ENCODE measurements at regions not wholly inside any gene's neighbourhood (a gene's known extent, or its start where the extent isn't known, plus 50 kb on each side); places are given as distances from the start of the nearest gene placed in this dataset.

GRCh38 chr10:24008164-24009091 is 200.5 kb upstream of the KIAA1217 start:
- Histone ChIP-seq H3K27me3 (no peaks in the 10 kb centered on the region), H3K27ac (no peak overlapping the region), H3K4me1 (peaks cover 10% of the 10 kb centered on the region), H3K36me3 (no peaks in the 10 kb centered on the region), H3K9me3 (no peaks in the 10 kb centered on the region), H3K4me3 (no peak overlapping the region)
- no peak for TF ChIP-seq EP300 (IDR thresholded peaks at IDR 0.05)
- no peak for TF ChIP-seq POLR2AphosphoS5 (IDR thresholded peaks at IDR 0.05)
- TF ChIP-seq POLR2A (IDR thresholded peaks at IDR 0.05) = no peak
- no peak for TF ChIP-seq CTCF (IDR thresholded peaks at IDR 0.05)
- DNase-seq (ENCODE audit: low spot score in 2 of 2) = no peak
- WGBS = 35% methylated on average over 13 of the region's 13 CpGs

DNA sequence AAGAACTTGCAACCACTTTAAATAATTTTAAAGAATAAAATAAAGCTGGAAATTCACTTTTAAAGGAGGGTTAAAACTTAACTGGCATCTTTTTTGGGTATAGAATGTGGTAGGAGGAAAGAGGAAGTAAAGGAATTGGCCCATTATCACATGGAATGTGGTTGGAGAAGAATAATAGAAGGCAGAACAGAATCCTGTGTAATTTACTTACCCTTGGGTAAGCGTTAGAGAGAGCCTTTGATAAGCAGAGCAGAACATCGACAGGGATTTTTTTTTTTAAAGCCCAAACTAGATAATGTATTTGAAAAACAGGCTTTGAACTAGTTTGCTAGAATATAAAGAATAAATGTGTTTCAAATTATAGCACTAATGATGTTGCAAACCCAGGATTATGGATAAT is 199.8 kb upstream of the KIAA1217 start:
- H3K4me3 ChIP-seq = no peak overlapping the region
- WGBS = 46% methylated on average over 2 of the region's 2 CpGs
- no peaks in the 10 kb centered on the region for H3K9me3 ChIP-seq
- no peak overlapping the region for H3K27ac ChIP-seq
- no peaks in the 10 kb centered on the region for H3K27me3 ChIP-seq
- H3K36me3 ChIP-seq = no peaks in the 10 kb centered on the region
- TF ChIP-seq POLR2A (IDR thresholded peaks at IDR 0.05) (no peak), EP300 (IDR thresholded peaks at IDR 0.05) (no peak), CTCF (IDR thresholded peaks at IDR 0.05) (no peak), POLR2AphosphoS5 (IDR thresholded peaks at IDR 0.05) (no peak)
- H3K4me1 ChIP-seq = peaks cover 10% of the 10 kb centered on the region
- DNase-seq (ENCODE audit: low spot score in 2 of 2) = no peak

GRCh38 chr10:24009736-24010135 is 199.2 kb upstream of the KIAA1217 start:
- H3K27ac ChIP-seq = no peak overlapping the region
- peaks cover 10% of the 10 kb centered on the region for H3K4me1 ChIP-seq
- no peak for DNase-seq (ENCODE audit: low spot score in 2 of 2)
- 100% methylated on average over 1 of the region's 1 CpG for WGBS
- H3K4me3 ChIP-seq = no peak overlapping the region
- no peaks in the 10 kb centered on the region for H3K36me3 ChIP-seq
- H3K9me3 ChIP-seq = no peaks in the 10 kb centered on the region
- TF ChIP-seq EP300 (IDR thresholded peaks at IDR 0.05) = no peak
- TF ChIP-seq POLR2AphosphoS5 (IDR thresholded peaks at IDR 0.05) = no peak
- TF ChIP-seq CTCF (IDR thresholded peaks at IDR 0.05) = no peak
- H3K27me3 ChIP-seq = no peaks in the 10 kb centered on the region

DNA sequence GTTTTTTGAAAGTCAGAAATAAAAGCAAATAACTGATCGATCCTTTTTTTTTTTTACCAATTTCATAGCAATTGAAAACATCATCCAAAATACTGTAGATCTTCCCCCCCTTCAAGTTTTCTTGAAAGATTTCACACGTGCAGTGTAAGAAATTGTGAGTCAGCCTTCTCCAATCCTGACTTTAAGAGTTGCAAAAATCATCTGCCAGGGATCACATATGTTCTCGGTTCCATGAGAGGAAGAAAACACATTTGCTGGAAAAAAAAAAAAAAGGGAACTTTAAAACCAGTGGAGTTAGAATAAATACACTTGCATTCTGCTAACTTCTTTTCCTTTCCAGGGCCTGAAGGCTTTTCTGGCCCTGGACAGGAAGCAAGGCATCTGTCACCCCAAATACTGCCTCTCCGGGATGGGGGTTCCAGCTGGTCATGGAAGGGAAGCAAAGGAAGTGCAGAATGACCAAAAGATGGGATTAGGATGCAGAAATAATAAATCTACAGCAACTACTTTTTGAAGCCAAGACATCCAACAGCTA is 198.4 kb upstream of the KIAA1217 start:
- no peak for DNase-seq (ENCODE audit: low spot score in 2 of 2)
- TF ChIP-seq POLR2AphosphoS5 (IDR thresholded peaks at IDR 0.05) (no peak), CTCF (IDR thresholded peaks at IDR 0.05) (no peak), POLR2A (IDR thresholded peaks at IDR 0.05) (no peak), EP300 (IDR thresholded peaks at IDR 0.05) (no peak)
- Histone ChIP-seq H3K4me3 (no peak overlapping the region), H3K27ac (no peak overlapping the region), H3K27me3 (no peaks in the 10 kb centered on the region), H3K4me1 (peaks cover 10% of the 10 kb centered on the region), H3K36me3 (no peaks in the 10 kb centered on the region), H3K9me3 (no peaks in the 10 kb centered on the region)
- 54% methylated on average over 4 of the region's 4 CpGs for WGBS

DNA sequence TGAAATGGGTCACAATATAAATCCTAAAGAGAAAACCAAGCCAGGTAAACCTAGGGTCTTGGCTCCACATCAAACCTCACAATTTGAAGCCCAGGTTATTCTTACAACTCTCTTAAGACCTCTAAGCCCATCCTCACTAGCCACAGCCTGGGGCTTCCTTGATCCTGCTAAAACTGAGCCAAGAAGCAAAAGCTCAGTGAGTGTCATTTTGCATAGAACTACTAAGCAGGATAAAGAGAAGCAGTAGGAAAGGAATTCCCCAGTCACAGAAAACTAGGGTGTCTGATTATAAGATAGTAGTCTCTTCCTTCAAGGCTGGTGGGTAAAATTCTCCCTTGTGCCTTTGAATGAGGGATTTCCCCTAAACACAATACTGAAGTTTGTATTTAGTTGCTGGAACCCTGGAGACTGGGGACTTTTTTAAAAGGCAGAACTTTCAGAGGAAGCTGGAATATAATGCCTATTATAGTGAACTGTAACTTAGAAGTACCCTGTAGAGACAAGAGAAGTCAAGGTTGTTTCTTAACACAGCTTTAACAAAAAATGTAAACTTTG is 196.6 kb upstream of the KIAA1217 start:
- Histone ChIP-seq H3K4me3 (no peak overlapping the region), H3K9me3 (no peaks in the 10 kb centered on the region), H3K4me1 (peaks cover 10% of the 10 kb centered on the region), H3K27me3 (no peaks in the 10 kb centered on the region), H3K36me3 (no peaks in the 10 kb centered on the region), H3K27ac (no peak overlapping the region)
- DNase-seq (ENCODE audit: low spot score in 2 of 2) = no peak
- no peak for TF ChIP-seq POLR2AphosphoS5 (IDR thresholded peaks at IDR 0.05)
